ENCODE measurements at regions not wholly inside any gene's neighbourhood (a gene's known extent, or its start where the extent isn't known, plus 50 kb on each side); places are given as distances from the start of the nearest gene placed in this dataset.

- no peak for DNase-seq
- Histone ChIP-seq H3K27ac (no peak overlapping the region), H3K4me1 (no peaks in the 10 kb centered on the region), H3K9me3 (no peaks in the 10 kb centered on the region), H3K4me3 (no peak overlapping the region), H3K27me3 (no peaks in the 10 kb centered on the region), H3K36me3 (ENCODE audit: low read depth, missing control alignments) (no peaks in the 10 kb centered on the region)
- 84 to 100% methylated on average over 1 of the region's 1 CpG for WGBS, 2 donors
- TF ChIP-seq POLR2A (IDR thresholded peaks at IDR 0.05) (no peak), CTCF (IDR thresholded peaks at IDR 0.05) (no peak)
- intact Hi-C loops (cut with DNase I; ENCODE audit: low total_unique reads): no loop called here
Measured at GRCh38 chr2:22934747-22935146, 450.2 kb upstream of the KLHL29 start.

- Histone ChIP-seq H3K27ac (no peak overlapping the region), H3K4me3 (no peak overlapping the region), H3K27me3 (no peaks in the 10 kb centered on the region), H3K36me3 (ENCODE audit: low read depth, missing control alignments) (no peaks in the 10 kb centered on the region), H3K9me3 (no peaks in the 10 kb centered on the region), H3K4me1 (no peaks in the 10 kb centered on the region)
- TF ChIP-seq POLR2A (IDR thresholded peaks at IDR 0.05): no peak
- TF ChIP-seq CTCF (IDR thresholded peaks at IDR 0.05): no peak
- 89 to 90% methylated on average over 7 of the region's 7 CpGs for WGBS, 2 donors
- intact Hi-C loops (cut with DNase I; ENCODE audit: low total_unique reads): no loop called here
- DNase-seq: no peak
Measured at GRCh38 chr2:22942441-22942840, 442.5 kb upstream of the KLHL29 start.

GRCh38 chr2:22944143-22944542 lies 440.8 kb upstream of the KLHL29 start:
- H3K4me1 ChIP-seq: no peaks in the 10 kb centered on the region
- intact Hi-C loops (cut with DNase I; ENCODE audit: low total_unique reads): no loop called here
- H3K9me3 ChIP-seq: no peaks in the 10 kb centered on the region
- no peaks in the 10 kb centered on the region for H3K27me3 ChIP-seq
- no peaks in the 10 kb centered on the region for H3K36me3 ChIP-seq (ENCODE audit: low read depth, missing control alignments)
- no peak overlapping the region for H3K4me3 ChIP-seq
- no peak overlapping the region for H3K27ac ChIP-seq
- no peak for TF ChIP-seq POLR2A (IDR thresholded peaks at IDR 0.05)
- TF ChIP-seq CTCF (IDR thresholded peaks at IDR 0.05): no peak
- no peak for DNase-seq
- 87 to 89% methylated on average over 6 to 7 of the region's 7 CpGs for WGBS, 2 donors

GRCh38 chr2:22946553-22946952 lies 438.4 kb upstream of the KLHL29 start:
- 93 to 99% methylated on average over 2 of the region's 2 CpGs for WGBS, 2 donors
- TF ChIP-seq POLR2A (IDR thresholded peaks at IDR 0.05) (no peak), CTCF (IDR thresholded peaks at IDR 0.05) (no peak)
- DNase-seq: no peak

GRCh38 chr2:22947741-22948140 lies 437.2 kb upstream of the KLHL29 start:
- Histone ChIP-seq H3K27ac (no peak overlapping the region), H3K27me3 (no peaks in the 10 kb centered on the region), H3K36me3 (ENCODE audit: low read depth, missing control alignments) (no peaks in the 10 kb centered on the region), H3K4me1 (no peaks in the 10 kb centered on the region), H3K4me3 (no peak overlapping the region), H3K9me3 (no peaks in the 10 kb centered on the region)
- no peak for TF ChIP-seq CTCF (IDR thresholded peaks at IDR 0.05)
- TF ChIP-seq POLR2A (IDR thresholded peaks at IDR 0.05): no peak
- no peak for DNase-seq
- WGBS, 2 donors: 94% methylated on average over 4 of the region's 4 CpGs
- intact Hi-C loops (cut with DNase I; ENCODE audit: low total_unique reads): no loop called here

More at GRCh38 chr2:22946553-22946952, 438.4 kb upstream of the KLHL29 start:
- no peak overlapping the region for H3K4me3 ChIP-seq
- no peaks in the 10 kb centered on the region for H3K9me3 ChIP-seq
- H3K4me1 ChIP-seq: no peaks in the 10 kb centered on the region
- H3K27me3 ChIP-seq: no peaks in the 10 kb centered on the region
- no peaks in the 10 kb centered on the region for H3K36me3 ChIP-seq (ENCODE audit: low read depth, missing control alignments)
- intact Hi-C loops (cut with DNase I; ENCODE audit: low total_unique reads): no loop called here
- H3K27ac ChIP-seq: no peak overlapping the region

All from testis (tissue), 2 donors.